HCT116 (cell line): ENCODE measurements at regions not wholly inside any gene's neighbourhood (a gene's known extent, or its start where the extent isn't known, plus 50 kb on each side); places are given as distances from the start of the nearest gene placed in this dataset.

Experiments used
- ATAC-seq: fragments of 200-7000 bp; cut with Tn5 transposase; 2 replicates; pipeline ENCODE4 v1.9.1; 2020; ENCODE audit warnings: mild to moderate bottlenecking, moderate library complexity
- BruUV-seq: library from RNA; stranded (reverse); fragments of 400-500 nt; replicated peaks from 2 replicates; lab custom pipeline; 2021; lab: Mats Ljungman, UMichigan
- CTCF ChIA-PET: fragments of 300-600 bp; sonication (Branson Sonifier 250); formaldehyde crosslinking; loops from one replicate; lab custom pipeline; 2021; ENCODE audit warnings: antibody characterized with exemption; lab: Charles Lee
- POLR2A ChIA-PET: fragments of 300-600, 350-600 bp; sonication (Branson Sonifier 250); formaldehyde crosslinking; loops from one replicate; lab custom pipeline; 2021; ENCODE audit warnings: antibody characterized with exemption; lab: Charles Lee
- RAD21 ChIA-PET, 2 experiments: fragments of 300-600 bp; sonication (Branson Sonifier 250); formaldehyde crosslinking; loops; one replicate each; lab custom pipeline; 2023; ENCODE audit warnings: low total read pairs in 2 of 2; ENCODE audit not compliant: uncharacterized antibody in 2 of 2, unreplicated experiment in 2 of 2, low non-redundant PET in 1 of 2; lab: Charles Lee
- DNase-seq: peaks from one replicate; pipeline ENCODE4 v3.0.0-alpha.2; 2010; ENCODE audit warnings: low read depth, low spot score
- H2AFZ ChIP-seq: fragments of 200-600 bp; shearing (Covaris generic), sonication (generic); 2 replicates; pipeline ENCODE4 v1.6.1; 2017; ENCODE audit warnings: low read depth, mixed run types, mixed read lengths, antibody characterized with exemption, low read length; ENCODE audit not compliant: poor library complexity, severe bottlenecking
- H3K27ac ChIP-seq: 2 replicates; pipeline ENCODE4 v1.5.1; 2012; ENCODE audit warnings: low read depth, low read length
- H3K27me3 ChIP-seq: fragments of 200-600 bp; sonication (generic); 2 replicates; pipeline ENCODE4 v1.6.1; 2016; ENCODE audit warnings: mixed run types, low read length, mixed read lengths; ENCODE audit not compliant: insufficient read depth
- H3K36me3 ChIP-seq, 2 experiments: fragments of 200-500 bp in 1 of 2; fragments of 200-600 bp in 1 of 2; sonication (Bioruptor generic) in 1 of 2; sonication (generic) in 1 of 2; 2 replicates each; pipeline versions ENCODE4 v1.5.1 to v1.6.1; 2014 to 2016; ENCODE audit warnings: low read length in 2 of 2, inconsistent platforms in 1 of 2, mixed read lengths in 1 of 2, mixed run types in 1 of 2; ENCODE audit not compliant: insufficient read depth in 2 of 2, control insufficient read depth in 1 of 2
- H3K4me1 ChIP-seq, 2 experiments: fragments of 200-600 bp in 1 of 2; sonication (generic) in 1 of 2; 2 replicates each; pipeline versions ENCODE4 v1.5.1 to v1.6.1; 2012 to 2017; ENCODE audit warnings: low read length in 2 of 2, inconsistent platforms in 1 of 2, mild to moderate bottlenecking in 1 of 2, mixed read lengths in 1 of 2, mixed run types in 1 of 2, moderate library complexity in 1 of 2; ENCODE audit not compliant: insufficient read depth in 2 of 2, control insufficient read depth in 1 of 2
- H3K4me2 ChIP-seq: fragments of 200-600 bp; sonication (generic); 2 replicates; pipeline ENCODE4 v1.6.1; 2017; ENCODE audit warnings: mixed run types, low read length, mixed read lengths
- H3K4me3 ChIP-seq, 2 experiments: fragments of 200-600 bp in 1 of 2; sonication (generic) in 1 of 2; replicated peaks in 1 of 2; 2 replicates each; pipeline ENCODE4 v1.5.1; 2011 to 2016; ENCODE audit warnings: low read length in 2 of 2, control low read depth in 1 of 2, low read depth in 1 of 2, mild to moderate bottlenecking in 1 of 2, mixed read lengths in 1 of 2, mixed run types in 1 of 2
- H3K79me2 ChIP-seq: fragments of 200-600 bp; sonication (generic); 2 replicates; pipeline ENCODE4 v1.6.1; 2017; ENCODE audit warnings: mild to moderate bottlenecking, mixed run types, low read length, moderate library complexity, mixed read lengths; ENCODE audit not compliant: insufficient read depth
- H3K9ac ChIP-seq: fragments of 200-600 bp; sonication (generic); 2 replicates; pipeline ENCODE4 v1.6.1; 2016; ENCODE audit warnings: low read length, mixed read lengths
- H3K9me2 ChIP-seq: fragments of 200-600 bp; sonication (generic), shearing (Covaris generic); 2 replicates; pipeline ENCODE4 v1.6.1; 2017; ENCODE audit warnings: mixed run types, mild to moderate bottlenecking, moderate library complexity; ENCODE audit not compliant: insufficient read depth
- H3K9me3 ChIP-seq, 2 experiments: fragments of 200-500 bp in 1 of 2; fragments of 200-600 bp in 1 of 2; sonication (Bioruptor generic) in 1 of 2; sonication (generic) in 1 of 2; 2 replicates each; pipeline ENCODE4 v1.6.1; 2014 to 2017; ENCODE audit warnings: low read length in 2 of 2, mixed read lengths in 2 of 2, inconsistent platforms in 1 of 2, low read depth in 1 of 2, mild to moderate bottlenecking in 1 of 2, mixed run types in 1 of 2, moderate library complexity in 1 of 2; ENCODE audit not compliant: control insufficient read depth in 1 of 2, insufficient read depth in 1 of 2
- H4K20me1 ChIP-seq: fragments of 200-600 bp; sonication (generic), shearing (Covaris generic); 2 replicates; pipeline ENCODE4 v1.6.1; 2017; ENCODE audit warnings: mixed run types, mild to moderate bottlenecking, moderate library complexity; ENCODE audit not compliant: insufficient read depth
- CBX3 ChIP-seq: IDR thresholded peaks from 2 replicates; pipeline ENCODE4 v1.6.1; 2012; ENCODE audit warnings: low read depth
- EZH2 ChIP-seq: fragments of 200-600 bp; sonication (generic); IDR thresholded peaks from 2 replicates; pipeline ENCODE4 v1.6.1; 2017; ENCODE audit warnings: antibody characterized with exemption, mixed run types
- FOSL1 ChIP-seq: IDR thresholded peaks from 2 replicates; pipeline ENCODE4 v1.6.1; 2012; ENCODE audit warnings: low read depth
- JUND ChIP-seq: IDR thresholded peaks from 2 replicates; pipeline ENCODE4 v1.6.1; 2012
- POLR2A ChIP-seq: IDR thresholded peaks from 2 replicates; pipeline ENCODE4 v1.7.0; 2011; ENCODE audit warnings: borderline replicate concordance; ENCODE audit not compliant: insufficient read depth, insufficient read length; ENCODE audit errors: extremely low read depth
- POLR2AphosphoS5 ChIP-seq: IDR thresholded peaks from 2 replicates; pipeline ENCODE4 v1.6.1; 2011; ENCODE audit warnings: mild to moderate bottlenecking, low read depth, low read length, moderate library complexity
- RAD21 ChIP-seq: IDR thresholded peaks from 2 replicates; pipeline ENCODE4 v1.6.1; 2012; ENCODE audit warnings: low read depth, mild to moderate bottlenecking
- SIN3A ChIP-seq: IDR thresholded peaks from 2 replicates; pipeline ENCODE4 v1.6.1; 2012; ENCODE audit warnings: low read depth
- SP1 ChIP-seq: IDR thresholded peaks from 2 replicates; pipeline ENCODE4 v1.6.1; 2012; ENCODE audit warnings: low read depth
- SRF ChIP-seq: IDR thresholded peaks from 2 replicates; pipeline ENCODE4 v1.6.1; 2012; ENCODE audit warnings: low read depth
- TCF7L2 ChIP-seq: IDR thresholded peaks from 2 replicates; pipeline ENCODE4 v1.7.0; 2011; ENCODE audit warnings: borderline replicate concordance, inconsistent platforms; ENCODE audit not compliant: insufficient read depth, insufficient read length; ENCODE audit errors: extremely low read depth
- YY1 ChIP-seq: IDR thresholded peaks from 2 replicates; pipeline ENCODE4 v1.6.1; 2011; ENCODE audit warnings: low read length, low read depth, moderate library complexity, mild to moderate bottlenecking; ENCODE audit not compliant: insufficient replicate concordance; ENCODE audit errors: extremely low read depth
- ZFX ChIP-seq: fragments of 450-650 bp; IDR thresholded peaks from 2 replicates; pipeline ENCODE4 v1.6.1; 2017
- ZNF274 ChIP-seq: fragments of 200-500 bp; sonication (Bioruptor generic); IDR thresholded peaks from 2 replicates; pipeline ENCODE4 v1.6.1; 2014; ENCODE audit warnings: mild to moderate bottlenecking, low read depth, low read length, inconsistent platforms
- intact Hi-C: fragments of 100-400 bp; cut with micrococcal nuclease; formaldehyde crosslinking; loops from 2 replicates; pipeline ENCODE4 v1.10.0; 2022
- TF ChIP-seq, protein P1 (sequence below): IDR thresholded peaks from 2 replicates; pipeline ENCODE4 v1.6.1; 2012
- TF ChIP-seq, protein P2 (sequence below): IDR thresholded peaks from 2 replicates; pipeline ENCODE4 v1.6.1; 2012; ENCODE audit warnings: low read depth
- TF ChIP-seq, protein P3 (sequence below): IDR thresholded peaks from 2 replicates; pipeline ENCODE4 v1.6.1; 2012
- TF ChIP-seq, protein P4 (sequence below): IDR thresholded peaks from 2 replicates; pipeline ENCODE4 v1.6.1; 2011; ENCODE audit warnings: mild to moderate bottlenecking, low read length, moderate library complexity; ENCODE audit not compliant: insufficient replicate concordance; ENCODE audit errors: extremely low read depth

- Histone ChIP-seq H3K36me3 (no peaks in the 10 kb centered on the region), H2AFZ (no peak overlapping the region), H3K4me1 (no peaks in the 10 kb centered on the region; a peak in 1 of 4 replicates), H3K27ac (no peak overlapping the region), H3K9me2 (no peaks in the 10 kb centered on the region), H3K79me2 (no peaks in the 10 kb centered on the region), H4K20me1 (no peaks in the 10 kb centered on the region), H3K9ac (no peak overlapping the region), H3K4me3 (no peak overlapping the region), H3K27me3 (no peaks in the 10 kb centered on the region), H3K9me3 (no peaks in the 10 kb centered on the region), H3K4me2 (no peak overlapping the region)
- DNase-seq (no peak), ATAC-seq (no peak)
- BruUV-seq: no TSS peak
- ChIA-PET POLR2A (no interaction called here), CTCF (no interaction called here), RAD21 (no interaction called here)
- TF ChIP-seq, protein P1, sequence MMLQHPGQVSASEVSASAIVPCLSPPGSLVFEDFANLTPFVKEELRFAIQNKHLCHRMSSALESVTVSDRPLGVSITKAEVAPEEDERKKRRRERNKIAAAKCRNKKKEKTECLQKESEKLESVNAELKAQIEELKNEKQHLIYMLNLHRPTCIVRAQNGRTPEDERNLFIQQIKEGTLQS: no peak
- TF ChIP-seq, protein P2, sequence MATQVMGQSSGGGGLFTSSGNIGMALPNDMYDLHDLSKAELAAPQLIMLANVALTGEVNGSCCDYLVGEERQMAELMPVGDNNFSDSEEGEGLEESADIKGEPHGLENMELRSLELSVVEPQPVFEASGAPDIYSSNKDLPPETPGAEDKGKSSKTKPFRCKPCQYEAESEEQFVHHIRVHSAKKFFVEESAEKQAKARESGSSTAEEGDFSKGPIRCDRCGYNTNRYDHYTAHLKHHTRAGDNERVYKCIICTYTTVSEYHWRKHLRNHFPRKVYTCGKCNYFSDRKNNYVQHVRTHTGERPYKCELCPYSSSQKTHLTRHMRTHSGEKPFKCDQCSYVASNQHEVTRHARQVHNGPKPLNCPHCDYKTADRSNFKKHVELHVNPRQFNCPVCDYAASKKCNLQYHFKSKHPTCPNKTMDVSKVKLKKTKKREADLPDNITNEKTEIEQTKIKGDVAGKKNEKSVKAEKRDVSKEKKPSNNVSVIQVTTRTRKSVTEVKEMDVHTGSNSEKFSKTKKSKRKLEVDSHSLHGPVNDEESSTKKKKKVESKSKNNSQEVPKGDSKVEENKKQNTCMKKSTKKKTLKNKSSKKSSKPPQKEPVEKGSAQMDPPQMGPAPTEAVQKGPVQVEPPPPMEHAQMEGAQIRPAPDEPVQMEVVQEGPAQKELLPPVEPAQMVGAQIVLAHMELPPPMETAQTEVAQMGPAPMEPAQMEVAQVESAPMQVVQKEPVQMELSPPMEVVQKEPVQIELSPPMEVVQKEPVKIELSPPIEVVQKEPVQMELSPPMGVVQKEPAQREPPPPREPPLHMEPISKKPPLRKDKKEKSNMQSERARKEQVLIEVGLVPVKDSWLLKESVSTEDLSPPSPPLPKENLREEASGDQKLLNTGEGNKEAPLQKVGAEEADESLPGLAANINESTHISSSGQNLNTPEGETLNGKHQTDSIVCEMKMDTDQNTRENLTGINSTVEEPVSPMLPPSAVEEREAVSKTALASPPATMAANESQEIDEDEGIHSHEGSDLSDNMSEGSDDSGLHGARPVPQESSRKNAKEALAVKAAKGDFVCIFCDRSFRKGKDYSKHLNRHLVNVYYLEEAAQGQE: no peak
- no peak for TF ChIP-seq EZH2
- TF ChIP-seq ZNF274: no peak
- TF ChIP-seq POLR2AphosphoS5: no peak
- TF ChIP-seq, protein P3, sequence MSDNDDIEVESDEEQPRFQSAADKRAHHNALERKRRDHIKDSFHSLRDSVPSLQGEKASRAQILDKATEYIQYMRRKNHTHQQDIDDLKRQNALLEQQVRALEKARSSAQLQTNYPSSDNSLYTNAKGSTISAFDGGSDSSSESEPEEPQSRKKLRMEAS: no peak
- TF ChIP-seq RAD21: no peak
- no peak for TF ChIP-seq YY1
- TF ChIP-seq ZFX: no peak
- no peak for TF ChIP-seq SRF
- no peak for TF ChIP-seq CBX3
- no peak for TF ChIP-seq SP1
- no peak for TF ChIP-seq SIN3A
- TF ChIP-seq TCF7L2: no peak
- TF ChIP-seq, protein P4, sequence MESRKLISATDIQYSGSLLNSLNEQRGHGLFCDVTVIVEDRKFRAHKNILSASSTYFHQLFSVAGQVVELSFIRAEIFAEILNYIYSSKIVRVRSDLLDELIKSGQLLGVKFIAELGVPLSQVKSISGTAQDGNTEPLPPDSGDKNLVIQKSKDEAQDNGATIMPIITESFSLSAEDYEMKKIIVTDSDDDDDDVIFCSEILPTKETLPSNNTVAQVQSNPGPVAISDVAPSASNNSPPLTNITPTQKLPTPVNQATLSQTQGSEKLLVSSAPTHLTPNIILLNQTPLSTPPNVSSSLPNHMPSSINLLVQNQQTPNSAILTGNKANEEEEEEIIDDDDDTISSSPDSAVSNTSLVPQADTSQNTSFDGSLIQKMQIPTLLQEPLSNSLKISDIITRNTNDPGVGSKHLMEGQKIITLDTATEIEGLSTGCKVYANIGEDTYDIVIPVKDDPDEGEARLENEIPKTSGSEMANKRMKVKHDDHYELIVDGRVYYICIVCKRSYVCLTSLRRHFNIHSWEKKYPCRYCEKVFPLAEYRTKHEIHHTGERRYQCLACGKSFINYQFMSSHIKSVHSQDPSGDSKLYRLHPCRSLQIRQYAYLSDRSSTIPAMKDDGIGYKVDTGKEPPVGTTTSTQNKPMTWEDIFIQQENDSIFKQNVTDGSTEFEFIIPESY: no peak
- TF ChIP-seq POLR2A: no peak
- TF ChIP-seq JUND: no peak
- no peak for TF ChIP-seq FOSL1
- intact Hi-C loops: no loop called here
Measured at GRCh38 chr4:3819210-3819919, 53.2 kb downstream of the ADRA2C start.
